ENCODE measurements at regions not wholly inside any gene's neighbourhood (a gene's known extent, or its start where the extent isn't known, plus 50 kb on each side); places are given as distances from the start of the nearest gene placed in this dataset.

DNA sequence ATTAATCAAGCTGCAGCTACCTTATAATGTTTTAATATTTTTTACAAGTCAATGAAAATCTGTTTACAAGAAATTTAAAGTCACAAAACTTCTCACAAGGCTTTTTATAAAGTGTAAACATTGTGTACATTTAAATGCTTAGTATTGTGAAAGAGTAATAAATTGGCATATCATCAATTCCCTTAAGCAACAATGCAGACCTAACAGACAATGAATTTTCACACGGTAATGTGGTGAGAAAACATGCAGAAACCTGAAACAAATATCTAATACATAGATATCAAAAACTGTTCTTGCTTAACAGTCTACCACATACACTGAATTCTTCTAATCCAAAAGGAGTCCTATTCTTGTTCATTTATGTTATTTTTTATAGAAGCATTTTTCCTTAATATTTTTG is 220.7 kb downstream of the CRPPA start:
- Histone ChIP-seq H3K9me3 (no peaks in the 10 kb centered on the region), H3K27me3 (no peaks in the 10 kb centered on the region), H3K36me3 (no peaks in the 10 kb centered on the region), H3K4me3 (ENCODE audit: low read depth, low read length) (no peak overlapping the region), H3K4me1 (peaks cover 21% of the 10 kb centered on the region)
- TF ChIP-seq, protein P1, sequence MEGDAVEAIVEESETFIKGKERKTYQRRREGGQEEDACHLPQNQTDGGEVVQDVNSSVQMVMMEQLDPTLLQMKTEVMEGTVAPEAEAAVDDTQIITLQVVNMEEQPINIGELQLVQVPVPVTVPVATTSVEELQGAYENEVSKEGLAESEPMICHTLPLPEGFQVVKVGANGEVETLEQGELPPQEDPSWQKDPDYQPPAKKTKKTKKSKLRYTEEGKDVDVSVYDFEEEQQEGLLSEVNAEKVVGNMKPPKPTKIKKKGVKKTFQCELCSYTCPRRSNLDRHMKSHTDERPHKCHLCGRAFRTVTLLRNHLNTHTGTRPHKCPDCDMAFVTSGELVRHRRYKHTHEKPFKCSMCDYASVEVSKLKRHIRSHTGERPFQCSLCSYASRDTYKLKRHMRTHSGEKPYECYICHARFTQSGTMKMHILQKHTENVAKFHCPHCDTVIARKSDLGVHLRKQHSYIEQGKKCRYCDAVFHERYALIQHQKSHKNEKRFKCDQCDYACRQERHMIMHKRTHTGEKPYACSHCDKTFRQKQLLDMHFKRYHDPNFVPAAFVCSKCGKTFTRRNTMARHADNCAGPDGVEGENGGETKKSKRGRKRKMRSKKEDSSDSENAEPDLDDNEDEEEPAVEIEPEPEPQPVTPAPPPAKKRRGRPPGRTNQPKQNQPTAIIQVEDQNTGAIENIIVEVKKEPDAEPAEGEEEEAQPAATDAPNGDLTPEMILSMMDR (IDR thresholded peaks at IDR 0.05; ENCODE audit: low read depth, low read length): no peak
- no peak for DNase-seq

DNA sequence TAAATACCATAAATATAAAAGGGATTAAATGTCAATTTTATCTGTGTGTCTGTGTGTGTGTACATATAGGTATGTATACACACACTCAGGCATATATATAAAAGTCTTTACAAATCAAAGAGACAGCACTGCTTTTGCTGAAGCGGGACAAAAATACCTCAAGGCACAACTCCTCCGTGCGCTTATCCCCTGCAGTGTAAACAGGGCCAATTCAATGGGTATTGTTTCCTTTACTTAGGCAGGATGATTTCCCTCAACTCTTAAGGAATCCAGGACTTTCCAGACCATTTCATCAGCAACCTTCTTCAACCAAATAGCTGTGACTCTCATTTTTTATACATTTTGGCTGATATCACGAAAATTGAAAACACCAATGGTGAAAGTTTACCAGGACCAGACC is 227.7 kb downstream of the CRPPA start:
- H3K4me1 ChIP-seq: no peaks in the 10 kb centered on the region; the same call in 1 of the 2 replicates
- no peak for DNase-seq
- H3K4me3 ChIP-seq (ENCODE audit: low read depth, low read length): no peak overlapping the region
- no peaks in the 10 kb centered on the region for H3K9me3 ChIP-seq
- TF ChIP-seq, protein P1 (IDR thresholded peaks at IDR 0.05; ENCODE audit: low read depth, low read length): no peak
- no peaks in the 10 kb centered on the region for H3K36me3 ChIP-seq
- H3K27me3 ChIP-seq: no peaks in the 10 kb centered on the region

DNA sequence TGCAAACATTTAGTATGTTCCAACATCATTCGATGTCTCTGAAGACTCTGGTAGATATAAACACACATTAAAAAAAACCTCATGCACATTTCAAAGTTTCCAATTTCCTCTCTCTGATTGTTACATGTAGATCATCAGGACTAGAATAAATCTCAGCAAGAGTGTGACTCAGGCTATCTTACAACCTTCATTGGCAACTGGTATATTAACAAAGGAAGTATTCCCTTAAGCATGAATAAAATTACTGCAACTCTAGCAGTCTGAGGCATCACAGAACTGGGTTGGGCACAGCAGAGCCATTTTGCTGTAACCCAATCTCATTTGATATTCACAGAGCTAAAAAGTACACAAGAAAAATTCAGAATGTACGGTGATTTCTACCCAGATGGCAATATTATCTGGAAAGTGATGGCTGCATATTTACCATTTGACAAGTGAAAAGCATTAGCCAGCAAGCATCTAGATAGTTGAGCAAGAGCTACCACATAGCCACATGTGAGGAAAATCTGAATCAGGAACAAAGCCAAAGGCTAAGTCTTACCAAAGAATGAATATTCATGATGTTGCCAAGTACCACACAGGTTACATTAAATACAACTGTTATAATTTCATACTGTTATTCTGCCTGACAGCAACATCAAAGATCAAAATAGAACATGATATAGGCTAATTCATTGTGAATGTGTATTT is 232.2 kb downstream of the CRPPA start:
- Histone ChIP-seq H3K4me1 (no peaks in the 10 kb centered on the region), H3K9me3 (peaks cover 2% of the 10 kb centered on the region; the same call in 1 of the 2 replicates), H3K36me3 (no peaks in the 10 kb centered on the region), H3K4me3 (ENCODE audit: low read depth, low read length) (no peak overlapping the region), H3K27me3 (no peaks in the 10 kb centered on the region)
- TF ChIP-seq, protein P1 (IDR thresholded peaks at IDR 0.05; ENCODE audit: low read depth, low read length): no peak
- DNase-seq: no peak

DNA sequence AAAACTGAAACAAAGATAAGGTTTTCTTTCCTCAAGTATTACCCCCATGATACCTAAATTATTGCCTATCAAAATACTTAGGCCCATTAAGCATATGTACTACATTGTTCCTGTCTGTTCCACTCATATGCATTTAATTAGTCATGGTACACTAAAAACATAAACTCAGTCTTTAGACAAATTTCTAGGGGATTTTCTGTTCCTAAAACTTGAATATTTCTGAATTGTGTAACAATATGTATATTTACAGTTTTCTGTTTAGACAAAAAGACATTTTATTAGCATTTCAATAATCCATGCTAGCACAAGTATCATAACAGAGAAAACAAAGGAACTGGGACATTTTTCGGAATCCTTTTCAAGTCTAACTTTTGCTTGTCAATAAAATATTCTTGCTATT is 234.2 kb downstream of the CRPPA start:
- TF ChIP-seq, protein P1 (IDR thresholded peaks at IDR 0.05; ENCODE audit: low read depth, low read length): no peak
- no peaks in the 10 kb centered on the region for H3K4me1 ChIP-seq
- no peak for DNase-seq
- no peaks in the 10 kb centered on the region for H3K36me3 ChIP-seq
- H3K9me3 ChIP-seq: peaks cover 2% of the 10 kb centered on the region; the same call in 1 of the 2 replicates
- no peak overlapping the region for H3K4me3 ChIP-seq (ENCODE audit: low read depth, low read length)
- no peaks in the 10 kb centered on the region for H3K27me3 ChIP-seq

DNA sequence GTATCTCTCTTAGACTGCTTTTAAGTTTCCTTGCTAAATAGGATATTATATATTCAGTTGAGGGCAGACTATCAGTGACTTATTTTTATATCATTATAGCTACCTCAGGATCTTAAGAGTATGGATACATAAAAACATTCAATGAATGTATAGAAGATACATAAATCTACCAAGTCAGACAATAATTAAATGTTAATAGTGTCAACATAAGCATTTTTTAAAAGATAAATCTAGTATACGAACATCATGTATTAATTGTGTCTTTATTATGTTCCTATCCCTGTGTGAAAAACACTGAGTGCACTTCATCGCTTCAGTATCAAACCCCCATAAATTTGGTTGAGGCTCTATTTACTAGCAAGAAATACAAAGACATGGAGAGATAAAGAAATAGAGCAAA is 242.8 kb downstream of the CRPPA start:
- no peak for DNase-seq
- Histone ChIP-seq H3K4me1 (peaks cover 13% of the 10 kb centered on the region), H3K9me3 (no peaks in the 10 kb centered on the region), H3K36me3 (no peaks in the 10 kb centered on the region), H3K27me3 (no peaks in the 10 kb centered on the region), H3K4me3 (ENCODE audit: low read depth, low read length) (no peak overlapping the region)
- TF ChIP-seq, protein P1 (IDR thresholded peaks at IDR 0.05; ENCODE audit: low read depth, low read length): no peak

DNA sequence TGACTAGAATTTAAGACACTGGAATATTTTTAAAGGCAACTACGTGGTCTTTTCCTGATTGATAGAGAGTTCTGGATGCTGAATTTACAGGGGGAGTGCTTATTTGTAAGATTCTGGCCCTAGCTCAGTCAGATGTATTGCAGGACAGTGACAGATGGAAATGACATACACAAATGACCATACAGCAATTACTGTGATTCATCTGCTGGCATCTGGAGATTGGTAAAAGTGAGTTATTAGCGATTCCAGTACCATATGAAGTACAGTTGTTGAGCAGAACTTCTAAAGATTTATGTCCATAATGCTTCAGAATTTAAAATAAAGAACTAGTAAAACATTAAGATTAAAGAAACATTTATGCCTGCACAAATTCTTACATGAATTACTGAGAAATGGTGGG is 243.2 kb downstream of the CRPPA start:
- peaks cover 13% of the 10 kb centered on the region for H3K4me1 ChIP-seq
- TF ChIP-seq, protein P1 (IDR thresholded peaks at IDR 0.05; ENCODE audit: low read depth, low read length): no peak

More for the DNA sequence above, 243.2 kb downstream of the CRPPA start:
- no peak overlapping the region for H3K4me3 ChIP-seq (ENCODE audit: low read depth, low read length)
- no peaks in the 10 kb centered on the region for H3K9me3 ChIP-seq
- no peaks in the 10 kb centered on the region for H3K27me3 ChIP-seq
- H3K36me3 ChIP-seq: no peaks in the 10 kb centered on the region
- no peak for DNase-seq

All from BE2C (cell line).